PC-9 (cell line): ENCODE measurements at regions not wholly inside any gene's neighbourhood (a gene's known extent, or its start where the extent isn't known, plus 50 kb on each side); places are given as distances from the start of the nearest gene placed in this dataset.

Experiments used
- BruUV-seq: library from RNA; stranded (reverse); fragments of 400-500 nt; replicated peaks from 2 replicates; lab custom pipeline; 2021; lab: Mats Ljungman, UMichigan
- CTCF ChIA-PET: fragments of 300-600 bp; sonication (Branson Sonifier 250); formaldehyde crosslinking; loops from one replicate; lab custom pipeline; 2022; ENCODE audit warnings: antibody characterized with exemption; lab: Charles Lee
- POLR2A ChIA-PET: fragments of 300-600 bp; sonication (Branson Sonifier 250); formaldehyde crosslinking; loops from one replicate; lab custom pipeline; 2022; ENCODE audit warnings: antibody characterized with exemption; ENCODE audit not compliant: unreplicated experiment; lab: Charles Lee
- DNase-seq, 2 experiments: peaks; one replicate each; pipeline versions ENCODE4 v3.0.0 to v3.0.0-alpha.2; 2015 to 2022; ENCODE audit warnings: mixed read lengths in 1 of 2
- H2AFZ ChIP-seq: fragments of 200-600 bp; sonication (generic); 2 replicates; pipeline ENCODE4 v1.8.1; 2017; ENCODE audit warnings: antibody characterized with exemption
- H3F3A ChIP-seq: fragments of 200-600 bp; sonication (generic); 2 replicates; pipeline ENCODE4 v1.8.1; 2017; ENCODE audit warnings: antibody characterized with exemption, mild to moderate bottlenecking, low read depth; ENCODE audit not compliant: insufficient read depth
- H3K27ac ChIP-seq: fragments of 200-600 bp; sonication (generic); 2 replicates; pipeline ENCODE4 v1.6.1; 2016; ENCODE audit warnings: mixed run types
- H3K27me3 ChIP-seq: fragments of 200-600 bp; sonication (generic); 2 replicates; pipeline ENCODE4 v1.6.1; 2016; ENCODE audit warnings: low read depth, mixed run types; ENCODE audit not compliant: insufficient read depth
- H3K36me3 ChIP-seq: fragments of 200-600 bp; sonication (generic); 2 replicates; pipeline ENCODE4 v1.6.1; 2016; ENCODE audit warnings: low read depth, mixed run types
- H3K4me1 ChIP-seq: fragments of 200-600 bp; sonication (generic); replicated peaks from 2 replicates; pipeline ENCODE4 v1.6.1; 2016; ENCODE audit warnings: mixed run types; ENCODE audit not compliant: insufficient read depth
- H3K4me2 ChIP-seq: fragments of 200-600 bp; sonication (generic); 2 replicates; pipeline ENCODE4 v1.6.1; 2017; ENCODE audit warnings: mixed run types
- H3K4me3 ChIP-seq: fragments of 200-600 bp; sonication (generic); 2 replicates; pipeline ENCODE4 v1.6.1; 2016; ENCODE audit warnings: mixed run types
- H3K79me2 ChIP-seq: fragments of 200-600 bp; sonication (generic); 2 replicates; pipeline ENCODE4 v1.6.1; 2017; ENCODE audit warnings: low read depth, mixed run types
- H3K9me2 ChIP-seq: fragments of 200-600 bp; sonication (generic); 2 replicates; pipeline ENCODE4 v1.8.1; 2017; ENCODE audit warnings: mild to moderate bottlenecking; ENCODE audit not compliant: insufficient read depth
- H3K9me3 ChIP-seq: fragments of 200-600 bp; sonication (generic); 2 replicates; pipeline ENCODE4 v1.8.1; 2016; ENCODE audit warnings: low read depth; ENCODE audit not compliant: insufficient read depth
- H4K20me1 ChIP-seq: fragments of 200-600 bp; sonication (generic); 2 replicates; pipeline ENCODE4 v1.8.1; 2017; ENCODE audit not compliant: insufficient read depth
- CTCF ChIP-seq: fragments of 200-600 bp; sonication (generic); conservative IDR thresholded peaks from 2 replicates; pipeline ENCODE4 v1.6.1; 2017; ENCODE audit warnings: mixed run types, antibody characterized with exemption, mild to moderate bottlenecking, moderate library complexity
- EZH2 ChIP-seq: fragments of 200-600 bp; sonication (generic); IDR thresholded peaks from 2 replicates; pipeline ENCODE4 v1.8.0; 2017; ENCODE audit warnings: antibody characterized with exemption, low read depth
- intact Hi-C: fragments of 100-400 bp; cut with micrococcal nuclease; formaldehyde crosslinking; loops from one replicate; pipeline ENCODE4 v1.10.0; 2022; ENCODE audit not compliant: unreplicated experiment

- H3K4me3 ChIP-seq, result no peak overlapping the region
- H3K9me3 ChIP-seq, result no peaks in the 10 kb centered on the region
- no peaks in the 10 kb centered on the region for H3K4me1 ChIP-seq
- H3K4me2 ChIP-seq, result no peak overlapping the region
- no TSS peak for BruUV-seq
- intact Hi-C loops, result no loop called here
- no peaks in the 10 kb centered on the region for H3K79me2 ChIP-seq
- H3K36me3 ChIP-seq, result no peaks in the 10 kb centered on the region
- H3F3A ChIP-seq, result no peaks in the 10 kb centered on the region
- ChIA-PET CTCF (no interaction called here), POLR2A (no interaction called here)
- TF ChIP-seq EZH2 (no peak), CTCF (no peak)
- H3K9me2 ChIP-seq, result no peaks in the 10 kb centered on the region
- no peak overlapping the region for H3K27ac ChIP-seq
- no peak overlapping the region for H2AFZ ChIP-seq
- DNase-seq, result no peak
- H3K27me3 ChIP-seq, result no peaks in the 10 kb centered on the region
- no peaks in the 10 kb centered on the region for H4K20me1 ChIP-seq
Observed at GRCh38 chr4:163701916-163702315, 207.4 kb downstream of the TMA16 start.

GRCh38 chr4:163702736-163703135 is 208.2 kb downstream of the TMA16 start:
- no peaks in the 10 kb centered on the region for H3K4me1 ChIP-seq
- H4K20me1 ChIP-seq, result no peaks in the 10 kb centered on the region
- H3K4me2 ChIP-seq, result no peak overlapping the region
- no peak overlapping the region for H3K27ac ChIP-seq
- no peak overlapping the region for H2AFZ ChIP-seq
- no peak for DNase-seq
- no peaks in the 10 kb centered on the region for H3F3A ChIP-seq
- H3K9me3 ChIP-seq, result no peaks in the 10 kb centered on the region
- POLR2A ChIA-PET, result no interaction called here
- intact Hi-C loops, result no loop called here
- CTCF ChIA-PET, result no interaction called here
- no peaks in the 10 kb centered on the region for H3K36me3 ChIP-seq
- no peak for TF ChIP-seq EZH2
- no peak for TF ChIP-seq CTCF
- no peaks in the 10 kb centered on the region for H3K79me2 ChIP-seq
- H3K27me3 ChIP-seq, result no peaks in the 10 kb centered on the region
- H3K4me3 ChIP-seq, result no peak overlapping the region
- no TSS peak for BruUV-seq
- H3K9me2 ChIP-seq, result no peaks in the 10 kb centered on the region

- no peak overlapping the region for H2AFZ ChIP-seq
- no peak overlapping the region for H3K4me3 ChIP-seq
- CTCF ChIA-PET, result no interaction called here
- no peak for TF ChIP-seq CTCF
- TF ChIP-seq EZH2, result no peak
- no peaks in the 10 kb centered on the region for H3K27me3 ChIP-seq
- no TSS peak for BruUV-seq
- H3K4me1 ChIP-seq, result no peaks in the 10 kb centered on the region
- no peaks in the 10 kb centered on the region for H3K36me3 ChIP-seq
- H3K4me2 ChIP-seq, result no peak overlapping the region
- H4K20me1 ChIP-seq, result no peaks in the 10 kb centered on the region
- POLR2A ChIA-PET, result no interaction called here
- H3K9me3 ChIP-seq, result no peaks in the 10 kb centered on the region
- DNase-seq, result no peak
- intact Hi-C loops, result no loop called here
- H3F3A ChIP-seq, result no peaks in the 10 kb centered on the region
- H3K9me2 ChIP-seq, result no peaks in the 10 kb centered on the region
- no peak overlapping the region for H3K27ac ChIP-seq
- no peaks in the 10 kb centered on the region for H3K79me2 ChIP-seq
Observed at GRCh38 chr4:163703251-163703650, 208.8 kb downstream of the TMA16 start.
